GM19372 (cell line): ENCODE measurements at regions not wholly inside any gene's neighbourhood (a gene's known extent, or its start where the extent isn't known, plus 50 kb on each side); places are given as distances from the start of the nearest gene placed in this dataset.
"Not testable (repeated sequence)": the region's sequence is repeated elsewhere in the genome, so short reads cannot be mapped to it uniquely, and the experiment has no call there.

Experiments
- ATAC-seq: cut with Tn5 transposase; IDR thresholded peaks from one replicate; pipeline ENCODE4 v1.9.1; 2021; ENCODE audit warnings: mild to moderate bottlenecking, low read depth, moderate library complexity; ENCODE audit not compliant: unreplicated experiment

- ATAC-seq, result no peak
Observed at GRCh38 chr4:75194180-75194579, 261.3 kb downstream of the PARM1 start.

- ATAC-seq, result not testable (repeated sequence)
Observed at GRCh38 chr4:75192182-75192581, 259.3 kb downstream of the PARM1 start.

- ATAC-seq, result no peak
Observed at GRCh38 chr4:75189711-75190335, 256.9 kb downstream of the PARM1 start.

GRCh38 chr4:75180790-75181776, 248.2 kb downstream of the PARM1 start:
- no peak for ATAC-seq

- no peak for ATAC-seq
Observed at GRCh38 chr4:75180217-75180616, 247.3 kb downstream of the PARM1 start.

- ATAC-seq, result no peak
Observed at GRCh38 chr4:75179510-75179909, 246.6 kb downstream of the PARM1 start.

- peak; percentile 65 for ATAC-seq
Observed at GRCh38 chr4:75172551-75172950, 239.6 kb downstream of the PARM1 start.

GRCh38 chr4:75169427-75169826, 236.5 kb downstream of the PARM1 start:
- no peak for ATAC-seq

GRCh38 chr4:75169020-75169419, 236.1 kb downstream of the PARM1 start:
- no peak for ATAC-seq

- no peak for ATAC-seq
Observed at GRCh38 chr4:75168548-75168947, 235.6 kb downstream of the PARM1 start.

- not testable (repeated sequence) for ATAC-seq
Observed at GRCh38 chr4:75165100-75165499, 232.2 kb downstream of the PARM1 start.

GRCh38 chr4:75158451-75158850, 225.5 kb downstream of the PARM1 start:
- ATAC-seq, result no peak

GRCh38 chr4:75154994-75155393, 222.1 kb downstream of the PARM1 start:
- no peak for ATAC-seq

GRCh38 chr4:75146223-75146622, 213.3 kb downstream of the PARM1 start:
- no peak for ATAC-seq

GRCh38 chr4:75144475-75144874, 211.6 kb downstream of the PARM1 start:
- no peak for ATAC-seq

- ATAC-seq, result no peak
Observed at GRCh38 chr4:75142850-75143249, 209.9 kb downstream of the PARM1 start.

GRCh38 chr4:75142382-75142781, 209.5 kb downstream of the PARM1 start:
- no peak for ATAC-seq

- no peak for ATAC-seq
Observed at GRCh38 chr4:75141162-75141561, 208.2 kb downstream of the PARM1 start.

GRCh38 chr4:75137302-75137701, 204.4 kb downstream of the PARM1 start:
- no peak for ATAC-seq

GRCh38 chr4:75135068-75135825, 202.3 kb downstream of the PARM1 start:
- no peak for ATAC-seq

GRCh38 chr4:75126870-75127269, 194.0 kb downstream of the PARM1 start:
- ATAC-seq, result not testable (repeated sequence)
